NCI-H128 (cell line): ENCODE measurements at regions not wholly inside any gene's neighbourhood (a gene's known extent, or its start where the extent isn't known, plus 50 kb on each side); places are given as distances from the start of the nearest gene placed in this dataset.

Experiments
- DNase-seq: peaks from one replicate; lab custom pipeline; 2025; ENCODE audit not compliant: unreplicated experiment; lab: John Stamatoyannopoulos, UW

DNA sequence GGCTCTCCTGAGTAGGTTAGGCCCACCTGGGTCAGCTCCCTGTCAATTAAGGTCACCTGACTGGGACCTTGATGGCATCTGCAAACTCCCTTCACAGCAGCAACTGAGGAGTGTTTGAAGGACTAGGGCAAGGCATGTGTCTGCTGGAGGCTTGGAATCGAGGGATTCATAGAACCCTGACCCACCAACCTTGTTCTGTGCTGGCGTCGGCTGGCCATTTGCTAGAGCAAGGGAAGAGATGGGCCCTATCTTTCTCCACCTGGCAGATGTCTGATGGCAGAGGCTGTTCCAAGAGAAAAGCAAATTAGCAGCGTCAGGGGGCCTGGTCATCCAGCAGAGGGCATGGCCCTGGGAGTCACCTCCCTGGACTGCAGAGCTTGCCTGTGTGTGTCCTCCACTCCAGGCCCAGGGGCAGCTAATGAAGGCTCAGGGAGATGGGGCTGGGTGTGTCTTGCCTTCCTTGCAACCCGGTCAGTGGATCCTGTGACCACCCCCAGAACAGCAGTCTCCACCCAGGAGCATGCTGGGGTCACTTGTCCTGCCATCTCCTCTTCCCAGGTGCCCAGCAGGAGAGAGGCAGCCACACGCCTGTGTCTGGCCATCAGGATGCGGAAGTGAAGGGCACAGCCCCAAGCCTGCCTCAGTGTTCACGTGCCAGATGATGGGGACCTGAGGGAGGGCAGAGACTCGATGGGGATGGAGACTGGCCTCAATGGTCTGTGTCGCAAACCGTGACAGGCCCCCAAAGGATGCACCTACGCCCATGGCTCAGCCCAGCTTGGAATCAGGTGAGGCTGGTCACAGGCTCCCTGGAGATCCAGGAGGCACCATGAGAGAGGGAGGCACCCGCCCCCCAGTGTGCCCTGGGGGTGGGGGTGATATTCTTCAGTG is 53.9 kb downstream of the BARX1 start:
- DNase-seq: no peak

DNA sequence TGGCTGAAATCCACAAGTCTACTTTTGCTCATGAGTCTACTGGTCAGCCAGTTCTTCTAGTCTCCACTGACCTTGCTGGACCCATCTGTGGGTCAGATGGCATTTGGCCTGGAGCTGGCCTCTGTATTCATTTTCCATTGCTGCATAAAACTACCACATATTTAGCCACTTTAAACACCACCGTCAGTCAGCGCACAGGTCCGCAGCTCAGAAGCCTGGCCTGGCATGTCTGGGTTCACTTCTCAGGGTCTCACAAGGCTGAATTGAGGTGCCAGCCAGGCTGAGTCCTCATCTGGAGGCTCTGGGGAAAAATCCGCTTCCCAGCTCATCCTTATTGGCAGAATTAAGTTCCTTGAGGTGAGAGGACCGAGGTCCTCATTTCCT is 54.7 kb downstream of the BARX1 start:
- DNase-seq: no peak

DNA sequence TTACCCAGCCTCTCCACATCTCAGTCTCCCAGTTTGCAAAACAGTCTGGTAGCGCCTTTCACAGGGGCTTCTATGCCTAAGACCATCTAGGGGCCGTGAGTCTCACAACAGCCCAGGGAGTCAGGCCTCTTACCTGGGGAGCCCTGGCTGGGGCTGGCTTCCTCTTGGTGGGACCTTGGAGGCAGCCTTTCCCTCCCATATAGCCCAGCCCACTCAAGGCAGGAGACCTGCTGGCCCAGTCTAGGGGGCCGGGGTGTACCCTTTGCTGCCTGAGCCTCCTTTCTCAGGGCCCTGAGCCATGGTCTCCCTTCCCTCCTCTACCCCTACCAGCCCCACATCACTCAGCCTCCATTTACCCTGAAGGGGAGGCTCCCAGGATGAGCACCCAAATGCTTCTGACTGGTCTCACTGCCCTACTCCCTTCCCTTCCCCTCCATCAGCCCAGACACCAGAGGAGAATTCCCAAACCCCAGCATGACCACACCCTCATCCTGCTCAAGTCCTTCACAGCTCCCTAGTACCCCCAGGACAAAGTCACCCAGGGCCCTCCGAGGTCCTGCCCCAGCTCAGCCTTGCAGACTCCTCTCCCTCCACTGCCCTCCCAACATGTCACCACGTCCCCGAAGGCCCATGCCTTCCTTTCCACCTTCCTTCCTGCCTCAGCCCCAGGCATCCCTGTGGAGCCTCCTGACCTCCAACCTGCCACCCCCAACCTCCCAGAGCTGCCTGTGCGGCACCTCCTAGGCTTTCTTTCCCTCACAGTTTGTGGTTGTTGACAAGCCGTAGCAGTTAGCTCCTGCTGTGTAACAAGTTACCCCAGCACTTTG is 55.3 kb downstream of the BARX1 start:
- DNase-seq: no peak

DNA sequence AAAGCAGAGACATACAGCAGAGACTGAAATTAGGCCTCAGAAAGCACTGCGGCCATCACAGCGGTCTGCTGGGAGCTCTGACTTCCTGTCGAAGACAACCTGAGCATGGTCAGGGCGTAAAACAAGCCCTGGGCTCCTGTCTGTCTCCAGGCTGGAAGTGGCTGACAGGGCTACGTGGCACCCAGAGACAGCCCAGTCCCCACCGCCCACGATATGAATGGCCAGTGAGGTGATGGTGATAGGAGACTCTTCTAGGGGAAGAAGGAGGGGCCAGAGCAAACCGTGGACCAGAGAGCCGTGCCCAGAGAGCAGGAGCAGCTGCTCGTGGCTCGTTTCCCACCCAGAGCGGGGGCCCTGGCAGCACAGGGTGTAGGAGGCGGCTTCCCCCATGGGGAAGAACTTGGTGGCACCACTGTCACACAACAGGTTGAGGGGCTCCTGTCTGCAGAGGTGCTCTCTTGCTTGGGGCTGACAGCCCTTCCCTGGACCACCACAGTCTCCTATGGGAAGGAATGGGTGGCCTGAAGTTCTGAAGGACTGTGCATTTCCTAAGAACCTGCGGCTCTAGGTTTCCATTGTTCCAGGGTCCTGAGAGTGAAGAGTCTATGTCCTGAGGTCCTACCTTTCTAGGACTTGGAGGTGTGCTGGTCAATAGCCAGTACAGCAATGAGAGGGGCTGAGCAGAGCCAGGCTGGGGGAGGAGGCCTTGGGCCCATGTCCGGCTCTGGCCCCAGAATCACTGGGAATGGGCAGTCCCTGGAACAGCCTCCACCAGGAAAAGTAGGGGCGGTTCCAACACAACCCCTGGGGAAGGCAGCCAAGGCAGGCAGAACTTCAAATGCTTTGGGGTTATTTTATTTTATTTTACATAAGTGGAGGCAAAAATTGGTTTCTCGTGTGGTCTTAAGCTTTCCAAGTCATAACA is 56.4 kb downstream of the BARX1 start:
- no peak for DNase-seq

DNA sequence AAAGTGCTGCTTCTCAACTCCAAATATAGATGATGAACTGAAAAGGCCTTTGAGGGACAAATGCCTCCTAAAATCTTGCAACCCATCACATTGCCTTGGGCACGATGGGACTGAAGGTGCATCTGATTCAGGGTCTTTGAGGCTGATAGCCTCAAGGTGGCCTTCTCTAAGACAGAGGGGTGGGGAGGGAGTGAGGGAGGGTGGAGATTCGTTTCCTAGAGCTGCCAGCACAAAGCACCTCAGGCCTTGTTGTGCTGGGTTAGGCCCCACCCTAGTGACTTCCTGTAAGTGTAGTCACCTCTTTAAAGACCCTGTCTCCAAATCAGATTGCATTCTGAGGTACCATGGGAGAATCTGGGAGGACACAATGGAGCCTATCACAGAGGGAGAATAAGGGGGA is 57.1 kb downstream of the BARX1 start:
- no peak for DNase-seq

DNA sequence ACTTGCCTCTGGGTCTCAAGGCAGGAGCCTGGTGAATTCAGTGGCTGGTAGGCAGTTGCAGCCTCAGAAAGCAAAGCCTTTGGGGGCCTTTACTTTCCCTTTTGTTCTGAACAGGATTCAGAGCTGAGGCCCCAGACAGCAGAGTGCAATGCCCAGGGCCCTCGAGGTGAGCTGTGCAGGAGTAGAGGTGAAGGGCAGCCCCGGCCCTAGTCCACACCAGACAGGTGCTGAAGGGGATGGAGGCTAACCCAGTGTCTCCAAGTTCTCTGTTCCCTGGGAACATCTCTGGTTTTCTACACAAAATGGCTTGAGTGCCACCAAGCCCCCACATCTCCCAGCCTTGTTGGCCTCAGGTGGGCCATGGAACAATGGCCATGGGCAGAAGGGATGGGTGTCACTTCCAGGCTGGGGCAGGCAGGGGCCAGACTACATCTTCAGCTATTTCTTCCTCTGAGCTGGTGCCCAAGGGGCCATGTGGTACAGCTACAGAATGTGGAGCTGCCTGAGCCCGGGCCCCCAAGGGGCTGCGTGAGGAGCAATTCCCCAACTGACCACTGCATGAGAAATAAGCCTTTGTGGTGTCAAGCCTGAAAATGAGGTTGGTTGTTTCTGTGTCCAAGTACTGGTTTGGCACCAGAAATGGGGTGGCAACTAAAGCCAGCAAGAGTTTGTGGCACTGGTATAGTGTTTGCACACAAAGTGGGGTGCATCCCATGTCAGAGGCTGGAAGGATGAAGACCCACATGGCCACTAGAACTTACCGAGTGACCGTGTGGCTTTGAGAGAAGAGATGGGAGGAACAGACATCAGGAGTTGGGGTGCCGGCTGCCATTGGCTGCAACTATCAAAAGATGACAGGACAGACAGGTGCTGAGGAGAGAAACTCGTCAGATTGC is 57.8 kb downstream of the BARX1 start:
- no peak for DNase-seq

DNA sequence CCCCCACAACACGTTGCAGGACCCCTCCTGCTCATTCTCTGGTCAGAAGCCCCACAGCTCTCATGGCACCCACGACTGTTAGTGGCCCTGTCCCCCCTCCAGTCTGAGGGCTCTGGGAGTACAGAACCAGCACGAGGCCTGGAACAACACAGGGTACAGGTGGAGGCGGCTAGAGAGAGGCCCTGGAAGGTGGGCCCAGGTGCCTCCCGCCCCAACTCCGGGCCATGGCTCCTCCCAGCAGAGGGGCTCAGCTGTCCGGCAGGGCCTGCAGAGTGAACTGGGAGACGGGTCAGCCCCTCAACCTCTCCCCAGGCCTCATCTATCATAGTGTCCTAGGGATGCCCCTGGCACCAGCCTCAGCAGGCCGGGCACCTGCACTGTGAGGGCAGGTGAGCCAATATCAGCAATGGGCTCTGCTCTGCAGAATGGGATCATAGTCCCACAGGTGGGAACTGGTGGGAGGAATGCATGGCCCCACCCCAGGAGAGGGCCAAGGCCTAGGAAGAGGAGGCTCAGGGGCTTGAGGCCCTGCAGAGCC is 58.6 kb downstream of the BARX1 start:
- DNase-seq: no peak

DNA sequence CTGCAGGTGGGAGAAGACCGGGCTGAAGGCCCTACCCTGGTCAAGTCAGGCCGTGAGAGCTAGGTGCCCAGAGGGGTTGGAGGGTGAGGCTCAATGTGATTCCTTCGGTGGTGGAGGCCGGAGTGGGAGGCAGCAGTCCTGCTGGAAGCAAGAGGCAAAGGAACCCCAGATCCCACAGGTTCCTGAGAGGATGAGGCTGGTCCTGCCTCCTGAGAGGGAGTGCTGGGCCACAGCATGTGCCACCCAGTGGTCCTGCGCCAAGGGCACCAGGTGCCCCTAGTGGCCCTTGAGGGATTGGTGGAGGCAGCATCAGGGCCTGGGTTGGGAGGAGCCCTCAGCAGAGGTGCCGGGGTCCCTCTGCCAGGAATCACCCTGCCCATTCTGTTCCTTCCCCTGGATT is 59.1 kb downstream of the BARX1 start:
- DNase-seq: no peak

DNA sequence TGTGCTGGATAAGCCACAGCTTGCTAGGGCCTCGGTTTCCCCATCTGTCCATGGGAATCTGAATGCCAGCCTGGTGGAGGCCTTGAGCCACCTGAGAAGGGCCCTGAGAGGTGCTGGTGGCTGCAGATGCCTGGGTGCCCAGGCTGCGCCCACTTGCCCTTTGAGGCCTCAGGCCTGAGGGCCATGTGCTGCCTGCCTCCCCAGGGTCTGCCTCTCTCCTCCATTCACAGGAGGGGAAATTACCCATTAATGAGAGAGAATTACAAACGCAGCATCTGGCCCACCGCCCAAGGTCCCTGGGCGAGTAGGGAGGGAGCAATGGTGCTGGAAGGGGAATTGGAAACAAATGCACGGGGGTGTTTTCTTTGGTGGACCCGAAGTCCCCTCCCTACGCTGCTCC is 59.6 kb downstream of the BARX1 start:
- no peak for DNase-seq

DNA sequence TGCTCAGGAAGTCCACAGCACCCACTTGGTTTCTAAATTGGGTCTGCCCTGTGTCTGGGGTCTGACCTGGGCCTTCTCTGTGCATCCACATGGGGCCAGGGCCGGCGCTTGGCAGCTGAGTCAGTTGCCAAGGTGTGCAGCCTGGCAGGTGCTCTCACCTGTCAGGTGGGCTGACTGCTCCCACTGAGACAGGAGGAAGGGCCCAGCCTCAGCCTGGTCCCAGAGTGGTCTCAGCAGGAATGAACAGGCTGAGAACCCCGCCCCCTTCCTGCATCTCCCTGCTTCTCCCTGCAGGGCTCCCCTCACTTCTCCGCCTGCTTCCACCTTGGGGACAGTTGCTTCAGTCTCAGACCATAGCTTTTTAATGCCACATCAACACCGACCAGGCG is 60.5 kb downstream of the BARX1 start:
- DNase-seq: no peak

DNA sequence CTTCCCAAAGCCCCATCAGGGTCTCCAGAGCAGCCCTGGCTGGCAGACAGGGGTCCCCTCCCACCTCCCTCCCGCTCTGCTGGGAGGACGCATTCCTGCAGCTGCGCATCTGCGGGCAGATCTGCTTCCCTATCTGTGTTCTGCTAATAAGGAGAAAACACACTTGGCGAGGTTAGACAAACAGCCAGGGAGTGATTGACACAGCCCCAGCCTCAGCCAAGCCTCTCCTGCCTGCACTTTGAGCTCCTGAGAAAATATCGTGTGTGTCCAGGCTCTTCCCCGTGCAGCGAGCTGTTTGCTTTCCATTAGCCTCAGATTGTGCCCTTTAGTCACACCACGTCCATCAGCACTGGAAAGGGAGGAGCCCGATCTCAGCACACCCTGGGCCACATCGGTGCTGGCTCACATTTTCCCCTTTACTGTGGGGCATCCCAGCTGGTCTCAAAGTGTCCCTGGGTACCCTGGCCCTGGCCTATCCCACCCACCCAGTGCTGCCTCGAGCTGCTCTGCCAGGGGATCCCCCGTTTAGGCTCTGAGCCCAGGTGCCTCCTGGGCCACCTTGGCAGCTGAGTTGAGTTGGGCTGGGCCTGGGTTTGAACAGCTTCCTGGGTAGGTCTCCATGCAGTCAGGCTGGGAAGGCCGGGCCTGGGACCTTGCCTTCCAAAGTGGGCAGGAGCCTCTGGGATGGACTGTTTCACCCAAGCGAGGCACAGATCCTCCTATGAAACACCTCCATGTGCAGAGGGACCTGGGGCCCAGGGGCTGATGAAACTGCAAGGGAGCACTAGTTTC is 61.1 kb downstream of the BARX1 start:
- no peak for DNase-seq

DNA sequence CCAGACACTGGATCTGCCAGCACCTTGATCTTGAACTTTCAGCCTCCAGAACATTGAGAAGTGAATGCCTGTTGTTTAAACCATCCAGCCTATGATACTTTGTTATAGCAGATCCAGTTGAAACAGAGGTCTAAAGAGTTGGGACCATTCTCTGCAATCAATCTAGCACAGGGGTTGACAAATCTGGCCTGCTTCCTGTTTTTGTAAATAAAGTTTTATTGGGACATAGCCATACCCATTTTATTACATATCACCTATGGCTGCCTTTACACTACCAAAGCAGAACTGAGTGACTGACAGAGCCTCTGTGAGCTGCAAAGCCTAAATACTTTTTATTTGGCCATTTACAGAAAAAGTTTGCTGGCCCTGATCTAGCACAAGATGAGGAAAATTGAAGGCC is 62.0 kb downstream of the BARX1 start:
- no peak for DNase-seq

DNA sequence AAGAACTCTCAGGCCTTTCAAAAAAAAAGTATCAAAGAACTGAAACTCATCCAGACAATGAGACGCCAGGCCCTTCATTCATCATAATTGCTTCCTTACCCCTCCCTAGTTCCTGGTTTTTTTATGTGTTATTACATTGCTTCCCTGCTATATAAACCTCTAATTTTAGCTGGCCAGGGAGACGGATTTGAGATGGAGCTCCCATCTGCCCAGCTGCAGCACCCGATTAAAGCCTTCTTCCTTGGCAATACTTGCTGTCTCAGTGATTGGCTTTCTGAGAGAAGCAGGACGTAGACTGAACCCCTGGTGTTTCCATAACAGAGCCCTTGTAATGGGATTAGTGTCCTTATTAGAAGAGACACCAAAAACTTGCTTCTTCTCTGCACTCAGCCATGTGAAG is 62.4 kb downstream of the BARX1 start:
- DNase-seq: no peak

DNA sequence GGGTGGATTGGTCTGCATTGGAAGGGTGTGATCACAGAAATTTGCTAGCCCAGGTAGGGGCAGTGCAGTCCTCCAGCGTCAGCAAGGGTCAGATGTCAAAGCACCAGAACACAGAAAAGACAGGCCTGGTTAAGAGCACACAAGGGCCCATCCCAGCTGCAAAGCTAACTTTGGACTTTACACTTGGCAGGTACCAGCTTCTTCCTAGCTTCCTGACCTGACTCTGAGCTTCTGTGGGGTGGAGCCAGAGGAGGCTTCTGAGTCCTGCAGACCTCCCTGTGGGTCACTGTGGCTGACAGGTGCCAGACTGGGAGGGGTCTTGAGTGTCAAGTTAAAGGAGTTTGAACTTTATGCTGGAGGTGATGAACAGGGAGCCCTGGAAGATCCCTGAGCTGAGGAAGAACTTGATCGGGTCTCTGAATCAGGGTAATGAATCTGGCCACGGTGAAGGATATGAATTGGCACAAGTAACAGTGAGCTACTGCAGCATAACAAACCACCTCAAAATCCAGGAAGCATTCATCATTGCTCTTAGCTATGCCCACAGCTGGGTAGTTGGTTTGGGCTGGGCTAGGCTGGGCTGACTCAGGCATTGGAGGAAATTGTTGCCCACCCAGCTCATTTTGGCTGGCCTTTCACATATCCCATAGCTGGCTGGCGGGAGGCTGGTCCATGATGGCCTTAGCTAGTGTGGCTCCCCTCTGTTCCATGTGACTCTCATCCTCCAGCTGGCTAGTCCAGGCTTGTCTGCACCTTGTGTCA is 63.4 kb downstream of the BARX1 start:
- DNase-seq: no peak

DNA sequence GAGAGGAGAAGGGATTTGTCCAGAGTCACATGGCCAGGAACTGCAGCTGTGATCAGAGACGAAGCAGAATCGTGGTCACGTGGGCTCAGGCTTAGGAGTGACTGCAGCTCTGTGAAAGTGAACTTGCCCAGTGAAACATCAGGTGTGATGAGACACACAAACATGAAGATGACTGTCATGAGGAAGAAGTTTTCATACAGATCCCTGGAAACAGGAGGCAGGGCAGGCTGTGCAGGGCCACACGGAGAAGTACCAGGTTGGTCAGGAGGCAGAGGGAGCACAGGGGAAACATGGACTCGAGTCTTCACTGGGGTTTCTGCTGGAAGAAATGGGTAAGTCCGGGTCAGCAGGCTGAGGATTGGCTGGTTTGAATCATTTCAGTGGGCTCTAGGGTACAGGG is 64.1 kb downstream of the BARX1 start:
- DNase-seq: no peak

DNA sequence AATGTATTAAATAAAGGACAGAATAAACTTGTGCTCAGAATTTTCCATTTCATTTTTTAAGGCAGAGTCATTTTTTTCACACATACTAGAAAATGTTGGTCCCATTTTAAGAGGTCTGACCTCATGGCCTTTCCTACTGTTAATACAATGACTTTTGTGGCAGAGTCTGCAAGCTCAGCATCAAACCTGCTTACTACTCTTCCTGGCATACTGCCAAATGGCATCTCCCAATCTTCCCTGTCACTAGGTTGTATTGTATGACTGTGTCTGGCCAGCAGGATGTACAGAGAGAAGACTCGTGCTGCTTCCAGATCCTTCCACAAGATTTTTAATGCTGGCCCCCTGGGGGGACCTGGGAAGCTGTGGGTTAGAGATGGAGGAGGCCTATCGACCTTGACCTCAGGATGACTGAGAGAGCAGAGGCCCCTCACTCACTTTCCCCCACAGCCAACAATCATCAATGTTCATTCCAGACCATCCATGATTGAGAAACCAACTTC is 64.7 kb downstream of the BARX1 start:
- no peak for DNase-seq

DNA sequence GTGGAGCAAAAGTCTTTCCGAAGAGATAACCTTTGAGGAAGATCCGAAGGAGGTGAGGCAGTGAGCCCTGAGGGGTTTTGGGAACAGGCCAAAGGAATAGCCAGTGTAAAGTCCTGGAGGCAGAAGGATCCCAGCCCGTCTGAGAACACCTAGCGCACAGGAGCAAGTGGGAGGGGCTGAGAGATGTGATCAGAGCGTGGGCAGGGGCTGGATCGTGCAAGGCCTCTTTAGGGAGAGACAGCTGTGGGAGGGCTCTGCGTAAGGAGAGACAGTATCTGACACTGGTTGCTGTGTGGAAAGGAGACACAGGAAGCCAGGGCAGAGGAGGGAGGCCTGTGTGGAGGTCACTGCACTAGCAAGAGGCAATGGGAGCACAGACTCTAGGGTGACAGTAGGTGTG is 68.2 kb downstream of the BARX1 start:
- no peak for DNase-seq

DNA sequence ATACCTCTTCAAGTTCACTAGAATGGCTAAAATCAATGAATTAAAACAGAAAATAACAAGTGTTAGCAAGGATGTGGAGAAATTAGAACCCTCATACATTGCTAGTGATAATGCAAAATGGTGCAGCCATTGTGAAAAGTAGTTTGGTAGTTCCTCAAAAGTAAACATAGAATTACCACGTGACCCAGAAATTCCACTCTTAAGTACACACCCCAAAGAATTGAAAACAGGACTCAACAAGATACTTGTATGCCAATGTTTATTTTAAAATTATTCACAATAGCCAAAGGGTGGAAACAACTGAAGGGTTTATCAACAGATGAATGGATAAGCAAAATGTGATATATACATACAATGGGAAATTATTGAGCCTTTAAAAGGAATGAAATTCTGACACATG is 70.3 kb downstream of the BARX1 start:
- no peak for DNase-seq
